Cerebellar cortex (tissue), 1 donor: ENCODE measurements at regions not wholly inside any gene's neighbourhood (a gene's known extent, or its start where the extent isn't known, plus 50 kb on each side); places are given as distances from the start of the nearest gene placed in this dataset.

ENCODE experiments used
- DNase-seq: peaks from one replicate; pipeline ENCODE4 v3.0.0-alpha.2; 2015; ENCODE audit warnings: low spot score

DNA sequence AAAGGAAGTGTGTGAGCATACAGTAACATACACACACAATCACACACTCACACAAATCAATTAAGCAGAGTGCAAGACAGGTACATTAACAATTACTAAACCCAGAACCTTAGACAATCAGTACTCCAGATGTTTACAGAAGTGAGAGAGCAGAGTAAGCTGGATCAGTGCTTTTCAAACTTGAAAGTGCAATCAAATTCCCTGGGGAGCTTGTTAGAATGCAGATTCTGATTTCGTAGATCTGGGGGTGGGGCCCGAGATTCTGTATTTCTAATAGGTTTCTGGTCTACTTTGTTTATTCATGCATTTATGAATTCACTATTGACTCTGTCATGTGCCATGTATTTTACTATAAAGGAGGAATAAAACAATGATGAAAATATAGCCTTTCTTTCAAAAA lies 179.6 kb upstream of the PHYHIPL start:
- no peak for DNase-seq

DNA sequence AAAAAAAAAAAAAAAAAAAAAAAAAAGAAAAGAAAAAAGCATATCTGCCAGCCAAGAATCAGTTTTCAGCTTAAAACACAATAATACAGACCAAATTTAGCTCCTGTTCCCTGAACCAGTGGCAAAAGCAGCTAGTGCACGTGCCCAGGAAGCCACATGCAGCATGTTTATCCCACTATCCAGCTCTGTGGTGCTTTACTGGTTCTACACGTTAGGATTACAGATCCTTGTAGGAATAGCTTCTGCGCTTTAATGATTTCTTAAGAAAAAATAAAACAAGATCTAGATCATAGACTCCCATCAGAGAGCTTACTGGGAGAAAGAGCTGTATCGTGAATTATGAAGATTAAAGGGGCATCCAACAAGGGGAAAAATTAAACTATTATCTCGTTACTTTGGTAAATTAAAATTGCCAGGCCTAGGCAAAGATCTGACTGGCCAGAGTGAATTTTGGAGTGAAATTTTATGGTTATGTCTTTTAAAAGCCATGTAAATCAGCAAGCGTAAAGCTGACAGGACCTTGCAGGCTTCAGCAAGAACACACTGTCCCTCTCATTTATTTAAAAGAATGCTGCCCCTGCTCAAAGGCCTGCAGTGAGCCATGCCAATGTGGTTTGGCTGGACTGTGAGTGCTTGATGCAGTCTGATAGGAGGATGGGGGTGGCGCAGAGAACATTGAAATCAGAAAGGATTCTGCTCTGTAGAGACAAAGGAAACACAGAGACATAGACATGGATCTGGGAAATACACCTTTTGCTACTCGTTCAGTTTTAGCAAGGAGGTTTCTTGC lies 177.3 kb upstream of the PHYHIPL start:
- peak; percentile 56 for DNase-seq

DNA sequence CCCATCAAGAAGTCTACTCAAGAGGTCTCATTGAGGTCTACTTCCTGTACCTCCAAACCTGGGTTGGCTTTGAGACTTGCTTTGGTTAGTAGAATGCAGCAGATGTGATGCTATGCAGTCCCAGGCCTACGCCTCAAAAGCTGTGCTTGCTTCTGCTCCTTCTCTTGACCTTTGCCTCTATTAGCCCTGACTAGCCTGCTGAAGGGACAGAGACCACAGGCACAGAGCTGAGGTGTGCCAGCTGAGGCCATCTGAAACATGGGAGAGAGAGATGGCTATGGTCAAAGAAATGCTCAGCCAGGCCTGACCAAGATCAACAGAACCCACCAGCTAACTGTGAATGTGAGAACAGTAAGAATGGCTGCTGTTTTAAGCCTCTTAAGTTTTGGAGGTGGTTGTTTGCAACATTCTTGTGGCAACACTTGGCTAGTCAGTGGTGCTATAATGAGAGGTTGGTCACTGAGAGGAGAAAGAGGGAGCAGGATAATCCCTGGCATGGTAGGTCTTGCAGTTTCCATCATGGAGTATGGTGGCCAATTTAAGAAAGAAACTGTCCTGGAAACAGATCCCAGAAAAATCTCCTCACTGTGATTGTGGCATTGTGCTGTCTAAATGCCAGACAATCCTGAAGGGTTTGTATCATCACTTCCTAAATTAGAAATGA lies 176.1 kb upstream of the PHYHIPL start:
- no peak for DNase-seq

DNA sequence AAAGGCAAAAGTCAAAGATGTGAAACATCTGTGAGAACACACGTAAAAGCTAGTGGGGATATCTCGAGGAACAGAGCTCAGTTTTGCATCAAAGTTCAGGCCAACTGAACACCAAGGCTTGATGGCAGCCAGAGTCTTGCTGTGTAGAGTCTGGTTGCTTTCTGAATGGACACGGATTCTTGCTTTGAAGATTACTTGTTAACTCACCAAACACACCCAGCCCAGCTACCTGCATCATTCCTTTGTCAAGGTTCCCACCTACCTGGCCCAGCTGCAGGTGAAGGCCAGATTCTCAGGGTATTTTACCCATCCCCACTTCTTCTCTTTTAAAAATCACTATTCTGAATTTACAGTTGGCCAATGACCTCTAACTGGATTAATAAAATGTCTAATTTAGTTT lies 174.4 kb upstream of the PHYHIPL start:
- no peak for DNase-seq

DNA sequence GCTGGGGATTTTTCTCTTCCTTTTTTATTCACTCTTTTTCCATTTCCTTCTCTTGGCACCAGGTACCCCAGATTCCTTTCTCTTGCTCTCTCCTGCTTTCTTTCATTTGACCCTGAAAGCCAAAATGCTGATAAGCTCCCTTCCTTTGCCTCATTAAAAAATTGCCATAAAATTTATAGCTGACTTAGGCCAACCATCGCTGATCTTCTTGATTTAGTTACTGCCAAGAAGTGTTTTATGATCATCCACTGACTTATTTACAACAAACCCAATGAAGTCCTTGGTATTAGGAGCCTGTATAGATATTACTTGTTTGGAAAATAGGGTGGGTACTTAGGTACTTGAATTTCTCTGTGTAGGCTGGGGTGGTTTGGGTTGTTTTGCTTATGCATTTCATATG lies 173.2 kb upstream of the PHYHIPL start:
- no peak for DNase-seq

DNA sequence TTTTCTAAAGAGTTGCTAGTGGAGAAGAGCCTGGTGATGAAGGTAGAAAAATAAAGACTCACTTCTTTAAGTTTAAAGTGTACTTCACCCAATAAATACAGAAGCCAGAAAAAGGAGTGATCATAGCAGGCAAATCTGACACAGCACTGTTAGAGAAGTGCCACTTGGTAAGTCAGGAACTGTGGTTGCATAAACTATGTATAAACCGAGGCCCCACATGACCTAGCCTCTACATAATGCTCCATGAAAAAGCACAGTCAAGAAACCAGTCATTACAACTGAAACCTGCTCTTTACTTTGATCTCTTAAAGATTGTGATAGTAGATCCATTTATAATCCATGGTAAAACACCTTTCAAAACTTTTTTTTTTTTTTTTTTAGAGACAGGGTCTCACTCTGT lies 172.1 kb upstream of the PHYHIPL start:
- DNase-seq, result no peak

DNA sequence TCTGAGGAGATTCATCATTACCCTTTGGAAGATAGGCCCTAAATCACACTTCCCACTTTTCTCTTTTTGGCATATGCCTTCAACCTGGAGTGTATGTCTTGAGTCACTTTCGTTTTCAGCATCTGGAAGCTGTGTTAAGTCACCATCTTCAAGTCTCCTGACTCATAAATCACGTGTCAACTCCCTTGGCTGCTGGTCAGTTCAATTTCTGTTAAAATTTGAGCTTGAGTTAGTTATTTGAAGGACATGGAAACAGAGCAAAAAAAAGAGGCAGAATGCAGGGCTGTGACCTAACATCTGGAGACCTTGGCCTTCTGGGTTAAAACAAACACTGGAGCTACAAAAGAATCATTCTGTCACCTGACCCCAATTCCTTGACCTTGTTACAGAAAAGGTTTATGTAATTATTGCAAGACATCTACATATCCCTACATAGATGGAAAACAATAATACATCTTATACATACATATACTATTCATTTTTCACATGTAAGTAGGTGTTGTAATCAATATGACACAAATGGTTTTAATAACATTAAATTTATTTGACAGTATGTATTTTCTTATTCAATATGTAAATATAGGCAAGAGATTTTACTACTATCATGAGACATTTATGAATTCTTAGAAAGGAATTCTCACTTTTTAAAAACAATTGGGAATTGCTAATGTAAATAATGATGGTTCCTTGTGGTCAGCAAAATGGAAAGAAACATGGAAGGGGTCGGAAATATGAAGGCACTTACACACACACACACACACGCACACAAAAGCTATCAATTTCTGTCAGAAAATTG lies 169.7 kb upstream of the PHYHIPL start:
- DNase-seq, result no peak

DNA sequence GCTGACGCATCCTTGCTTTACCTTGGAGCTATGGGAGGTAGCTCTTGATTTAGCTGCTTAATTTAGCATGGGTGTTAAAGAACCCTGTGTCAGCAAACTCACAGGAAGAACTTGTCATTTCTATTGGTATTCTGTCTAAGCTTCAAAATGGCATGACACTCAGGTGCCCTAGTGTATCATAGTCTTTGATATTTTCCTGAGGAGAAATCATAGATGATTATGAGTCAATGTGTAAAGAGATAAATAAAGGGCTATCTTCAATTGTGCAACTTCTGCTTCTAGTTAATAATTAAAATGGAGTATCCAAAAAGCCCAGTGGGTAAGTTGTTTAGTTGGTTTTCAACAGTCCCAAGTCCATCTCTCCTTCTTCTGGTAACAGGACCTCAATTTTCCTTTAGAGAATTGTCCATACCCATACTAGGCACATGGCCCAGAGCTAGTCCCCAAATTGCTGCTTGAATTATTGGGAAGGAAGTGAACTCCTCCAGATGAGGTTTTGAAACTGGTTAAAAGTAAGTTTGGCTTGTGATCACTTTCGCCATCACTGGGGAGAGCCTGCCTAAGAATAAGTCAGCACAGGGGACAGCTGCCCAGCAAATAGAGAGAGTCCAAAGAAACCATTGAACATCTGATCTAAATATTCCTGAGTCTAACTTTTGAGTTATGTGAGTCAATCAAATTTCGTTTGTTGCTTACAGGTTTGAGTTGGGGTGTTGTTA lies 169.0 kb upstream of the PHYHIPL start:
- DNase-seq, result no peak

DNA sequence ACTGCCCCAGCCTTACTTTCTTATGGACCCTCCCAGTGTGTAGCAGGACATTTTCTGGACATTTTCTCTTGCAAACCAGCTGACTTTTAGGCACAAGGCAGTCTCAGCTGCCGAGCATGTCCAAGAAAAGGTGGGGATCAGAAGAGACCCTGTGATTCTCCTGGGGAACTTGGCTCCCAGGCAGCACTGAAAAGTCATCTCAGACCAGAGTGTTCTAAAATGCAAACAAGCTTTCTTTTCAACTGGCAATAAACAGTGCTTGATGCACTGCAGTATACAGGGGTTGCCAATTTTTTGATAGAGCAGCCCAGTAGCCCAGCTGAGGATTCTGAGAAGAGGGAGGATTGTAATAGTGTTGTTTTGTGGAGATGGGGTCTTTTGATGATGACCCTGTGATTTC lies 168.0 kb upstream of the PHYHIPL start:
- peak; percentile 13 for DNase-seq

DNA sequence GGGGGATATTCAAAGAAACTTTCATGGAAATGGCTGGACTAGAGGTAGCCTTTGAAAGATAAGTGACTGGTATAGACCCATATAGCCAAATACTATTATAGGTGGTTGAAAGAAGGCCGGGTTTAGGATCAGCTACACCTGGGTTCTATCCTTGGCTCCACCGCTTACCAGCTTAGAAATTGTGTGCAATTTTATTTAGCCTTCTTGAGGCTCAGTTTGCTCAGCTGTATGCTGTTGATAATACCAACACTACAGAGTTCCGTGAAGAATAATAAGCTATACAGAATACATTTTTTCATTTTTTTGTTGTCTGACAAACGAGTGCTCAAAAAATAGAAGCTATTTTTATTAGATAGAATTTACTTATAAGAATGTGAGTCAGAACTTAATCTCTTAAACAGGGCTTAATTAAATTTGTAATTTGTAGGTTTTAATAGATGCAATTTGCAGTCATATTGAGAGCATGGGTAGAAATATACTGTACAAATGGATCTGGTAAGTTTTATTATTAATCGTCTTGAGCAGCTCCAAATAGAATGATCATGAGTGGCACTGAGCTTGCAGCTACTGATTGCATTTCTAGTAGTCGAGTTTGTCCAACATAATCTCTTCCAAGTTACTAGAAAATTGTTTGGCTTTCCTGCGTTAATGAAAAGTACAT lies 164.3 kb upstream of the PHYHIPL start:
- no peak for DNase-seq

DNA sequence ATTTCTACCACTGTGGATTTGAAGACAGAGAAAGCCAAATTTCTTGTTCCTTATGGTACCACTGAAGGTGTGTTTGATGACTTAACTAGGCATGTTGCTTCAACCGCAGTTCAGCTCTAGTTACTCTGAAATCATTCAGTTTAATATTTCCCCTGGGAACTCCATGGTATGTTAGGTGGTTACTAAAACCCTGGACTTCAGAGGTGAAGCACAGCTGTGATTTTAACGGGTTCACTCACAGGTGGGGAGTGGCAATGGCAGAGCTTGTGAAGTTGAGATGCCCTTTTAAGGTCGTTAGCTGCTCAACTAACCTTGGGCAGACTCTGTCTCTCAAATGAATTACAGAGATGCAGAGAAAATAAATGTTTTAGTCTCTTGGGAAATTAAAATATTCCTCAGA lies 163.6 kb upstream of the PHYHIPL start:
- DNase-seq, result no peak

DNA sequence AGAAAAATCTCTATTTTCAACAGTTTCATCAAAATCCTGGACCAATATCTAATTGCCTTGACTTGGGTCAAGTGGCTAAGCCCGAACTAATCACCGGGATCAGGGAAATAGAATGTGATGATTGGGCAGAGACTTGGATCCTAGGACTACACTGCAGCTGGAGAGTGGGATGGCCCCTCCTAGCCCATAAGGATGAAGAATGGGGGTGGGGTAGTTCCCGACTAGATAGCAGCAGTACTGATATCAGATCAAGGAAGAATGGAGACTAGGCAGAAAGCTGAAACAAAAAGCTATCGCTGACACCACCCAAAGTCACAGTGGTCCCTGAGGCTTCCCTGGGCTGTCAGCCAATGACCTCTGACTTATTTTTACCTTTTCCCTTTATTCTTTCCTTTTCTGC lies 160.4 kb upstream of the PHYHIPL start:
- no peak for DNase-seq

DNA sequence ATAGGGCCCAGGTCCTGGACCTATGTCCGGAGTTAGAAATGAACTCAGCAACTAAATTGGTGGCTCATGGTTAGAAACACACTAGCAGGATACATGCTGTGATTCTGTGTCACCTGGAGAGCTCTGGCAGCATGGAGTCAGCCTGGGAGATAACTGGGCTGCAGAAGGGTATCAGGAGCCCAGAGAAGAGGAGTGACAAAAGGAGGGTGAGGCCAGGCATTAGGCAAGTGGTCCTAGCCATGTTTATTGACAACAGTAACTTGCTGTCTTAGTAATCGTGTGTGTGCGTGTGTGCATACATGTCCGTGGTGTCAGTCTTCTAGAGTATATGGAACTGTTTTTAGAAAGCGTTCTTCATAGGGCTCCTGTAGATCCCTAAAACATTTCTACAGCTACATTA lies 157.5 kb upstream of the PHYHIPL start:
- no peak for DNase-seq

DNA sequence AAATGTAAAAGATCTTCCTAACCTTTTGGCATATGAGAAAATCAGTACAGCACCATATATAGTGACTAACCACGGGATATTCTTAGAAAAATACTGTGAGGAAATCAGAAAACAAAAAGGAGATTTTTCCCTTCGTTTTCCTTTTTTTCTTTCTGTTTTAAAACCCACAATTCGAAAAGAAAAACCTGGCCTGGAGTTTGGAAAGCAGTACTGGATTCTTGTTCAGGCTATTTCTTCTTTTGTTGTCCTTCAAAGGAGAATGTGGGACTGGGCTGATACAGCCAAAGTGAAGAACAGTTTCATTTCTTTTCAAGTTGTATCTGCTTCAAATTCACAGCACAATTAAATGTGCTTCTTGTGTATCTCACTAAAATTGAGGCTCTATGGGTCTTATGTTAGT lies 156.8 kb upstream of the PHYHIPL start:
- DNase-seq, result no peak

DNA sequence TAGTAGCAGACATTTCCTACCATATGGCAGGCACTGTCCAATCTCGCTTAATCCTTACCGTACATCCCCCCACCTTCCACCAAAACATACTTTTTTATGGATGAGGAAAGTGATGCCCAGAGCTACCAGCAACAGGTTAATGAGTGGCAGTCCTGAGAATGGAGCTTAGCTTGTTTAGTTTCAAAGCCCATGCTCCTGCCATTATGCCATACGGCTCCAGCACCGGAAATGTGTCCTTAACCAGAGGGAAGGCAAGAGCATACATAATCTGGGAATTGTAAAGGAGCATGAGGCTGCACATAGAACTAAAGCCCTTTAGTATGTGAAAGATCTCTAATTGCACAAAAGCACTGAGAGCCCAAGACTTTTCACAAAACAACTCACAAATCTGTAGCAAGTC lies 155.9 kb upstream of the PHYHIPL start:
- DNase-seq, result no peak

DNA sequence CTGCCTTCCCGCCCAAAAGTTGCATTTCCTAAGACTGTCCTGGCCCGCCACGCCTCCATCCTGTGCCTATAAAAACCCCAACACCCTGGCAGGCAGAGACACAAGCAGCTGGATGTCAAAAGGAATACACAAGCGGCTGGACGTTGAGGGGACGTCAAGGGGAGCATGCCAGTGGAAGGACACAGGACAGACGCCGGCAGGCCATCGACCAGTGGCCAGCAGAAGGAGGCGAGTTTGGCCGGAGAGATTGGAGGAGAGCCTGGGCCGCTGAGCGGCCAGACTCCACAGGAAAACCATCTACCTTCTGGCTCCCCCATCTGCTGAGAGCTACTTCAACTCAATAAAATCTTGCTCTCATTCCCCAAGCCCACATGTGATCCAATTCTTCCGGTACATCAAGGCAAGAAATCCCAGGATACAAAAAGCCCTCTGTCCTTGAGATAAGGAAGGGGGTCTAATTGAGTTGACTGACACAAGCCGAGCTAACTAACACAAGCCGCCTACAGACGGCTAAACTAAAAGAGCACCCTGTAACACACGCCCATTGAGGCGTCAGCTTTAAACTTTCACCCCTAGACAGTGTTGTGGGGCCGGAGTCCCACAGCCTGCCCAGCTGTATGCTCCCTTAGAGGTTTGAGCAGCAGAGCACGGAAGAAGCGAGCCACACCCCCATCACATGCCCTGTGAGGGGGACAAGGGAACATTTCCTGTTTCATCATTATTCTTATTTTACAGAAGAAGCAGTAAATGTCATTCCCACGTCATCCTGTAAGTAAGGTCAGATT lies 150.3 kb upstream of the PHYHIPL start:
- DNase-seq, result peak; percentile 65

DNA sequence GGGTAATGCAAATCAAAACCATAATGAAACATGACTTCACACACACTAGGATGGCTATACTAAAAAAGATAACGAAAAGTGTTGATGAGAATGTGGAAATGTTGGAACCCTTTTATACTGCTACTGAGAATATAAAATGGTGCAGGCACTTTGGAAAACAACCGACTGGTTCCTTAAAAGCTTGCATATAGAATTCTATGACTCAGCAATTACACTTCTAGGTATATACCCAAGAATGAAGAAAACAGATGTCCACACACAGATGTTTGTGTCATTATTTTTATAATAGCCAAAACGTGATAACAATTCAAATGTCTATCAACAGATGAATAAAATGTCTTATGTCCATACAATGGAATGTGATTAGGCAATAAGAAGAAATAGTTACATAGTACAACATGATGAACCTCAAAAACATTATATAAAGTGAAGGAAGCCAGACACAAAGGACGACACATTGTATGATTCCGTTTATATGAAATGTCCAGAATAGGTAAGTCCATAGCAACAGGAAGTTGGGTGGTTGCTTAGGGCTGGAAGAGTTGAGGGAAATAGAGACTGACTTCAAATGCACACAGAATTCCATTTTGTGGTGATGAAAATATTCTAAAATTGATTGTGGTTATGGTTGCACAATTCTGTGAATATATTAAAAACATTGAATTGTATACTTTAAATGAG lies 148.3 kb upstream of the PHYHIPL start:
- no peak for DNase-seq

DNA sequence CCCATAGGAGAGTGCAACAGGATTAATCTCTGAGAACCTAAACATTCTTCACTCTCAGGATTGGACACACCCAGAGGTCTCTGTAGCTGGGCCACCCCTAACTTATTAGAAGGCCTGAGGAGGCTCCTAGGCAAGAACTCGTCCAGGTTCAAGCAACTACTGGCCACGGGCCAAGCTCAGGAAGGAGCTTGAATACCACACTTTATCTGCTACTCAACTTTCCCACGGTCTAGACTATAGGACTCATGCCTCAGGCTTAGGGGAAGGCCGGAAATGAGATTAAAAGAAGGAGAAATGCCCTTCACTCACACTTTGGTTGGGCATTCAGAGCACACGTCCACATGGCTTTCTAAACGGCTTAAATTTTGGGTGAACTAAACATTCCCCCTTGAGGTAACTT lies 142.8 kb upstream of the PHYHIPL start:
- no peak for DNase-seq

DNA sequence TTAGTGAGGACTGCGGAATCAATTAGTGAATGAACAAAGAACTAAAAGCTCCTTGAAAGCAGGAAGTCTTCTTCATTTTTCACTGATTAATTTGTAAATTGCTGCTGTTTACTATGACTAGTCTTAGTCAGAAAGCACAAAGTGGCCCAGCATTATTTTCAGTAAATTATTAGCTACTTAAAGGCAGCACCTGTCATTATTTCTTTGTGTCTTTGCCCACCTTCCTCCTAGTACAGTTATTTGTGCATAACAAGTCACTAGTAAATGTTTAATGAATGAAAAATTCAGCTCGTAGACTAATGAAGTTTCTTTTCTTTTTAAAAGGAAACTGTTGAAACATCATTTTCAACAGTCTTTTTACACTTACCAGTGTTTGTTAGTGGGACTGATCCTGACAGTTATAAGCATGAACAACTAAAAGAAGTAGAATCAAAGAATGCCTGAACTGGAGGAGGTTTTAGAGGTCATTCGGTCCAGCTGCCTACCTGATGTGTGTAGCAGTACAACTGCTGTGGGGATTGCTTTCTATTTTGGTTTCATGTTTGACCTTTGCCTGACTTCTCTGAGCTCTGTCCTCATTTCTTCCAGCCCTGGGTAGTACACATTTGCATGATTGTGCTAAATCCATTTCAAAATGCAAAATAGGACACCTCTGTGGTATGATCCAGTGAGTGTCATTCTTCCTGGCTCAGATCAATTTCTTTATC lies 140.0 kb upstream of the PHYHIPL start:
- no peak for DNase-seq

DNA sequence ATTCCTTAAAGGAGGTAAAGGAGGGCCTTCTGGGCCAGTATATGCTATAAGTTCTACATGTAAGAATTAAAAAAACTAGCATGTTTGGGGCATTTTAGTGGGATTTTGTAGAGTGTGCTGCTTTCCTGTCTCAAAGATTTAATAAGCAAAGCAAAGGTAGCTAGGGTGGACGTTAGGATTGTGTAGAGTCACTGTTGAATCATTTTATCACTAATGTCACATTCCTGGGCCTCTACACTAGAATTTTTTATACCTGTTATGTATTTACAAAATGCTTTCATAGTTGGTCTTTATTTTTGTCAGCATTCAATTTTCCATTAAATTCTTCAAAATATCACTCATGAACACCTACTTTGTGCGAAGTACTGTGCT lies 139.4 kb upstream of the PHYHIPL start:
- no peak for DNase-seq
